HG03108 (cell line): ENCODE measurements at regions not wholly inside any gene's neighbourhood (a gene's known extent, or its start where the extent isn't known, plus 50 kb on each side); places are given as distances from the start of the nearest gene placed in this dataset.
"Not testable (repeated sequence)": the region's sequence is repeated elsewhere in the genome, so short reads cannot be mapped to it uniquely, and the experiment has no call there.

ENCODE experiments used
- ATAC-seq: cut with Tn5 transposase; IDR thresholded peaks from one replicate; pipeline ENCODE4 v1.9.1; 2021; ENCODE audit warnings: moderate library complexity; ENCODE audit not compliant: unreplicated experiment

DNA sequence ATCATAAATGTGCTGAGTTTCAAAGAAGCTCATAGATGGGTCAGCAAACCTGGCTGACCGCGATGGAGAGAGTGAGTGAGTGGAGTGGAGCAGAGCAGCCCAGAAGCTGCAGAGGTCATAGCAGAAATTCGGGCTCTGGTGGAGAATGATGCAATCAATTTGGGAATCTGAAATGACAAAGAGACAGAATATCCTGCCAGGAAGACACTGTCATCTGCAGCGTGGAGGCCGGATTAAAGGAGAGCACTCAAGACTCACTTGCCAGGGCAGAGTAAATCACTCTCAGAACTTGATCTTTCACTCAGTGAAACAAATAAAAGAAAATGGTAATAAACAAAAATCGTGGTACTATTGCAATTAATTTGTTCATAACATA is 109.6 kb upstream of the RREB1 start:
- ATAC-seq = no peak

DNA sequence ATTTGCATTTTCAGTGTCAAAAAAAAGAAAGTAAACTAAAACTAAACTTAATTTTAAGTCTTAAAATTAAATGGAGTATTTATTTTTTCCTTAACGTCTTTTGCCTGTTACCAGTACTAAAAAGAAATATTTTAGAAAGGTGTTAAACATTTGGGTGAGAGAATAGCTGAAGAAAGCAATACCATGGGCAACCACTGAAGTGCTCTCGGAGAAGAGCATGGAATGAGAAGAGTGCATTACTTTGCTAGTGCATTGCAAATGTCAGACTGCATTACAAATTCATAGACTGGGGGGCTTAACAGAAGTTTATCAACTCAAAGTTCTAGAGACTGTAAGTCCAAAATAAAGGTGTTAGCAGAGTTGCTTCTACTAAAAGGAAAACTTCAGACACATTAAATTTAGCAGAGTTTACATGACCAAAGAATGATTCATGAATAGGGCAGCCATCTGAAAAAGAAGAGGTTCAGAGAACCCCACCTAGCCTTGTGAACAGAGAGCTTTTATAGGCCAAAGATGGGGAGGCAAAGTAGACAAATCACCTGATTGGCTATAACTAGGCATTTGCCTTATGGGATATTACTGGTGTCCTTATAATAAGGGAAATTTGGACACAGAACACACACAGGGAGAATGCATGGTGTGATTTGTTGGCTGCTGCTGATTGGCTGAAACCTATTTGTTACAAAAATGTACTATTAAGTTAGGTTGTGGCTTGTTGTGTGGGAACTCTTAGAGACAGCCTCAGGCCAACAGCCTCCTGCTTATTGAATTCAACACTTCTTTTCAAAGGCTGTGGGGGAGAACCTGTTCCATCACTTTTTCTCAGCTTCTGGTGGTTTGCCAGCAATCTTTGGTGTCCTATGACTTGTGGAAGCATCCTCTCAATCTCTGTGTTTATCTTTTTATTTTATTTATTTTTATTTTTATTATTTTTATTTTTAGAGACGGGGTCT is 106.7 kb upstream of the RREB1 start:
- ATAC-seq = no peak

DNA sequence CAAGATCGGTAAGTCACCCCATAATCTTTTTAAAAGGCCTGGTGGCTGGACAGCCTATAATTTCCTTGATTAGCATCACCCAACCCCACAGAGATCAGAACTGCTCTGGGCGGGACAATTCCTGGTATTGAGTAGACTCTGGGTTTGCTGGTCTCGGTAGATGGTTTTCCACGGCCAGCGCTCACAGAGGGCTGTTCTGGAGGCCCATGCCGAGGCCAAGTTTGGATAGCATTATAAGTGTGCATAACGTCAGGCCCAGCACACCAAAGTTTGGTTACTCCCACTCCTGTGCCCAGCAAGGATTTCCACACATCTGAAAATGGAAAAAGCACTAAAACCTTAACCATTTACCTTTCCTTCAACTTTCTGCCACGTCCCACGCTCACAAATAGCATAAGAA is 104.7 kb upstream of the RREB1 start:
- no peak for ATAC-seq

DNA sequence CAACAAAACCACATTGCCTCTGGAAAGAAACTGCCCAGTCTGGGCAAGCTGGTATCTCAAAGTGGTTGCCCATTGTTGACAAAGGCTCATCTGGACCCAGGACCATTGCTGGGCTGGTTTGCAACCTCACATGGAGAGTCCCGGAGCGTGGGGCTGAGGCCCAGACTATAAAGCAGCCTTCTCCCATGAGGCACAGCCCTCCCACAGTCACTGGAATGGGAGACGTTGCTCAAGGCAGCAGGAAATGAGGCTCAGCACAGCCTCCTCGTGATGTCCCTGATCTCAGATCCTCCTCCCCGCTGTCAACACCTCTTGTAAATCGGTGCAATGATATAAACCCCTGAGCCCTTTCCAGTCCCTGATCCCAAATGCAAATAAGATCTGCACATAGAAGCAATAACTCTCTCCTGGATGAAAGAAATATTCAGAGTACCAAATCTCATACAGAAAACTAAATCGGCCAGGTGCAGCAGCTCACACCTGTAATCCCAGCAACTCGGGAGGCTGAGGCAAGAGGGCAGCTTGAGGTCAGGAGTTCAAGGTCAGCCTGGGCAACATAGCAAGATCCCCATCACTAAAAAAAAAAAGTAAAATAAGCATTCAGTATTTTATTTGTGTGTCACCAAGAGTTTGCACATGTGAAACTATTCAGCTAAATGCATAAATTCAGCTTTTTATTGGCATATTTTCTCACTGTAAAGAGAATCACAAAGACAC is 103.0 kb upstream of the RREB1 start:
- ATAC-seq = no peak

DNA sequence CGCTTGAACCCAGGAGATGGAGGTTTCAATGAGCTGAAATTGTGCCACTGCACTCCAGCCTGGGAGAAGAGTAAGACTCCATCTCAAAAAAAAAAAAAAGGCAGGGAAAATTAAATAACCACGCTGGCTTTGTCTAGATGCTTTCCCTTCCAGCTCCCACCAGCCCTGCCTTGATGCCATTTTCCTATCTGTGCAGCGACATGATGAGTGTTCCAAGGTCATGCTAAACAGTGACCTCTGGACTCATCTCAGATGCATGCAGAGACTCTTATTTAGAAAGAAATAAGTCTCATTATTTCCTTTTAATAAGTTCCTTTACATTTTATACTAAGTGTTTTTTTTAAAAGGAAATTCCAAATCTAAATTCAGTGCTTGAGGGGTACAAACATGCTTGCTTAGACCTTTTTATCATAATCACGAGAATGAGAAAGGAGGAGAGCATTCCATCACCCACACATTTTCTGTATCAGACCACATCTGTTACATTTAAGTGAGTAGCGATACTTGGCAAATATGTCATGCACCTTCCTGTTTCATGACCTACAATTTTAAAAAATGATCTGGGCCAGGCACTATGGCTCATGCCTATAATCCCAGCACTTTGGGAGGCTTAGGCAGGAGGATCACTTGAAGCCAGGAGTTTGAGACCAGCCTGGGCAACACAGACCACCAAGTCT is 101.1 kb upstream of the RREB1 start:
- ATAC-seq = no peak

DNA sequence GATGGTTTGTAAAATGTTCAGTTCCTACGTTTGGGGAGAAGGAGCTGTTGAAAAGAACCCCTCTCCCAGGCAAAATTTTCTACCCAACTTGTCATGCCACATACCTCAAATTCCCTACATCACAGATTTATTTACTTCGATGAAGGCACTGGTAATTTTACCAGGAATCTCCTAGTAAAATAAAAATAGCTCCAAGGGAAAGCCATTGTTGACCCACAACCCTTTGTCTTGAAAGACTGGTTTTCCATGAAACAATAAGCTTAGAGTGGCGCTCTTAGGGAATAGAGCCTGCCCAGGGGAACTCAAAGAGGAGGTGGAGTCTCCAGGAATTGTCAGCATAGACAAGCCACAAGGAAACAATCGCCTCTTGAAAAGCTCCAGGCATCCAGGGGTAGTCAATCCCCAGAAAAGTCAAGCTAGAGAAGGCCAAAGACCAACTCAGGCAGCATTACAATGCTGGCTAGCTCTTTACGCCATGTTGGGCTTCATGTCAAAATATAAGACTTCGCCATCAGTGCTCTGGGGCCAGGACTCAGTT is 99.2 kb upstream of the RREB1 start:
- ATAC-seq = no peak

DNA sequence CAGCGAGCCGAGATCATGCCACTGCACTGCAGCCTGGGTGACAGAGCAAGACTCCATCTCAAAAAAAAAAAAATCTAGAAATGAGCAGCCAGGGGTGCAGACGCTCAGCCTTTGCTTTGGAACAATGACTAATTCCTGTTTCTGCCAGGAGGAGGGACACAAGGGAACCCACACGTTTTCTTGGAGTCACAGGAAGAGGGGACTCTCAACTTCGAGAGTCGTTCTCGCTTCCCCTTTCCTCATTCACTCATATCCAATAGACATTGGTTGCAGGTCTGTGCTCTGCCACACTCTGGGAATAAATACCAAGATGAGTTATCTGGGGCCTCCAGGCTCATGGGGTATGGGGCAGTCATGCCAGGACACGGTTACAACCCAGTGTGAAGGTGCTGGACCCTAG is 91.5 kb upstream of the RREB1 start:
- no peak for ATAC-seq

DNA sequence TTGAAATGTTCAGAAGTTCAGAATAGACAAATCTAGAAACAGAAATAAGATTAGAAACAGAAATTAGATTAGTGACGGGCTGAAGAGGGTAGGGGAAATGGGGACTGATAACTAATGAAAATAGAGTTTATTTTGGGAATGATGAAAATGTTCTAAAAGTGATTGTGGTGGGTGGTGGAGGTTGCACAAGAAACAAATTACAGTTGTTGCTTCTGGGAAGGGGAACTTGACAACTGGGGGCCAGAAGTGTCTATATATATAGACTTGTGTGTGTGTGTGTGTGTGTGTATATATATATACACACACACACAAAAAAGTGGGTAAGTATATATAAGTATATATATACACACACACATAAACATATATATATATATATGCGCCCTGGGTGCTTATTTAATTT is 86.5 kb upstream of the RREB1 start:
- no peak for ATAC-seq

DNA sequence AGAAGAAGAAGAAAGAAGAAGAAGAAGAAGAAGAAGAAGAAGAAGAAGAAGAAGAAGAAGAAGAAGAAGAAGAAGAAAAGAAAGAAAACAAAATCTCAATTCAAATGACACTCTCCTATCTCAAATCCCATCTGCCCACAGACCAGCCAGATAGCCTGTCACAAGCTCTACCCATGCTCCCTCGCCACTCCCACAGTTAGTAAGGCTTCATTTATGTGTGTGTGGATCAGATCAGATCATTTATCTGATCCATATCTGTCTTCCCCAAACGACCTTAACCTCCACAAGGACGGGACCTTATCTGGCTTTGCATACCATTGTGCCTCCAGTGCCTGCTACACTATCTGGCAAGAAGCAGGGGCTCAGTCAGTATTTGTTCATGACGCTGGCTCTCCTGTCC is 81.9 kb upstream of the RREB1 start:
- no peak for ATAC-seq

DNA sequence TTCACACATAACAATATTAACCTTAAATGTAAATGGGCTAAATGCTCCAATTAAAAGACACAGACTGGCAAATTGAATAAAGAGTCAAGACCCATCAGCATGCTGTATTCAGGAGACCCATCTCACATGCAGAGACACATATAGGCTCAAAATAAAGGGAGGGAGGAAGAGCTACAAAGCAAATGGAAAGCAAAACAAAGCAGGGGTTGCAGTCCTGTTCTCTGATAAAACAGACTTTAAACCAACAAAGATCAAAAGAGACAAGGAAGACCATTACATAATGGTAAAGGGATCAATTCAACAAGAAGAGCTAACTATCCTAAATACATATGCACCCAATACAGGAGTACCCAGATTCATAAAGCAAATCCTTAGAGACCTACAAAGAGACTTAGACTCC is 78.8 kb upstream of the RREB1 start:
- ATAC-seq = not testable (repeated sequence)

DNA sequence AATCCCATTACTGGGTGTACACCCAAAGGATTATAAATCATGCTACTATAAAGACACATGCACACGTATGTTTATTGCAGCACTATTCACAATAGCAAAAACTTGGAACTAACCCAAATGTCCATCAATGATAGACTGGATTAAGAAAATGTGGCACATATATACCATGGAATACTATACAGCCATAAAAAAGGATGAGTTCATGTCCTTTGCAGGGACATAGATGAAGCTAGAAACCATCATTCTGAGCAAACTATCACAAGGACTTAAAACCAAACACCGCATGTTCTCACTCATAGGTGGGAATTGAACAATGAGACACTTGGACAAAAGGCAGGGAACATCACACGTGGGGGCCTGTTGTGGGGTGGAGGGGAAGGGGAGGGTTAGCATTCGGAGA is 76.8 kb upstream of the RREB1 start:
- ATAC-seq = not testable (repeated sequence)

DNA sequence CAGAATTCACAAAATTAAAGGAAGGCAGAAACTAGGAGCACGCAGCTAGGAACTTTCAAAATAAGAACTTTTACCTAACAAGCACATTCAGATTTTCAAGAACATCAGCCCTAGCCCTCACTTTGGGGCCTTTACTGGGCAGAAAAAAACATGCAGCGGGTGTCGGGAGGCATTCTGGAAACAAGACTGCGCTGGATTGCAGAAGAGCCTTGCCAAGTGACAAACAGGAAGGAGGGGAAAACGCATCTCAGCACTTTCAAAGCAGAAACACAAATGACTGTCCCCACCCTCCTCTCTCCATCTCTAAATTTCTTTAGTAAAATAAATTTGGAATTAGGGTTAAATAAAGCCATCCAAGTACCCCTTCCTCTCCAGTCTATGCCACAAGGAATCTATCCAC is 74.6 kb upstream of the RREB1 start:
- ATAC-seq = no peak

DNA sequence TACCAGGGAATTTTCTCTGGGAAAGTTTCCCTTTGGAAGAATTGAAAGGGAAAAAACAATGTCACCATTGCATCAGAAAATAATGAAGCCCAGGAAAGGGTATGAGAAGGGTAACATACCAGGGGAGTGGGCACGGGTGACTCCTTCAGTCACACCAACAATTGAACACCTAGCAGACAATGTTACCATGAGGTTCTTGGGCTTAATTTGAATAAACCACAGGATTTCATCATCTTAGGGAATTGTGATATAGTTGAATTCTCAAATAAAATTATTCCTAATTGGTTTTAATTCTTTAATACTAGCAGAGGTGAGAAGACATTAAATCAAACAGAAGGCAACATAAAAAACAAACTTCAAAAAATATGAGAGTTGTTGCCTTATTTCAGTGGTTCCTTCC is 73.7 kb upstream of the RREB1 start:
- ATAC-seq = no peak

DNA sequence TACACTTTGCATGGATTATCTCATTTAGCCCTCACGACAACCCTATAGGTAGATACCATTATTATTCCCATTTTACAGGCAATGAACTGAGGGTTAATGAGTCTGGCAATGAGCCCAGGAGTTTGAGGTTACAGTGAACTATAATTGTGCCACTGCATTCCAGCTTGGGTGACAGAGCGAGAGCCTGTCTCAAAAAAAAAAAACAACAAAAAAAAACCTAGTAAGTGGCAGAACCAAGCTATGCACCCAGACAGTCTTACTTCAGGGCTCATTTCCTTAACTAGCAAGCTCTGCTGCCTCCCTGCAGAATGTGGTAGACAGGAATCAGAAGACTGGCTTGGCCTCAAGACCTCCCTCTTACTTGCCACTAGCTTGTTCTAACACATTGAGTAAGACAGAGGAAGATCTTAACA is 71.9 kb upstream of the RREB1 start:
- ATAC-seq = no peak

DNA sequence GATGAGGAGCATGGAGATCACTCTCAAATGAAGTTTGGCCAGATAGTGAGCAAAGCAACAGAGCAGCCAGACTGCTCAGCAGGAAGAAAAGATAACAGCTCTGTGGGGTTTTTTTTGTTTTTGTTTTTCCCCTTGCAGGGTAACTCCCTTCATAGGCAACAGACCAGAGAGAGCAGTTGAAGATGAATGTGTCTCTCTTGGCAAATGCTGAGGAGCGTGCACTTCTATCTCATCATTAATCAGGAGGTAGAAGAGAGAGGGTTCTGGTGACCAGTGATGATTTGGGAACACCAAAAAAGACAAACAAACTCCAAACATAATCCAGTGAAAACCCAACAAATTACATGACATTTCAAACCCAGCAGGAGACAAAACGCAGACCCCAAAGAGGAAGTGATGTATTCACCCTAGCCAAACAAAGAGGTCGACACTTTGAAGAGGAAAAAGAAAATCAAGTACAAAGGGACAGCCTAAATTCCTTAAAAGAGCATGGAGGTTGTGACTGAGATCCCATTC is 66.2 kb upstream of the RREB1 start:
- no peak for ATAC-seq

DNA sequence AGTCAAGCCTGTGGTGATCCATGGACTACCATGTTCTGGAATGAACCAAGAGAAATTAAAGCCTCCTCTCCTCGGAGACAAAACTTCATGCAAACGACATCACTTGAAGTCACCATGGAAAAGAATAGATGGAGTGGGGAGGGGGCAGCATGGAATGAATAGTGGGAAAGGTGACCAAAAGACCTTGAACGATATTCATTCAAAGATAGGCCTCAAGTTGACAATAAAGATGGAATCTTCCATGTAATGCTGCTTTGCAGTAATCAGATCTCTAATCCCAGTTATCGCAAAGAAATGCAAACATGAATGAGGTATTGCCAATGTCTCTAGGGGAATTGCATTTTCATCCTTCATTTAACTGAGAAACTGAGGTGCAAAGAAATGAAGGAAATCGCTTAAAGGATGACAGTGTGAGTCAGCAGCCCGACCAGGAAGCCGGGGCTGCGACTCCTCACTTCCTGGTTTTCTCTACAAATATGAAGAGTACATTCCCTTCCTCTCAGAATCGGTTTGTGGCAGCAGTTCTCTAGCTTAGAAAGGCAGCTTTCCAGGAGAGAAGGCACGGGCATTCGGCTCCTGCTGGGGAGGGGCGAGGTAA is 65.6 kb upstream of the RREB1 start:
- ATAC-seq = no peak

DNA sequence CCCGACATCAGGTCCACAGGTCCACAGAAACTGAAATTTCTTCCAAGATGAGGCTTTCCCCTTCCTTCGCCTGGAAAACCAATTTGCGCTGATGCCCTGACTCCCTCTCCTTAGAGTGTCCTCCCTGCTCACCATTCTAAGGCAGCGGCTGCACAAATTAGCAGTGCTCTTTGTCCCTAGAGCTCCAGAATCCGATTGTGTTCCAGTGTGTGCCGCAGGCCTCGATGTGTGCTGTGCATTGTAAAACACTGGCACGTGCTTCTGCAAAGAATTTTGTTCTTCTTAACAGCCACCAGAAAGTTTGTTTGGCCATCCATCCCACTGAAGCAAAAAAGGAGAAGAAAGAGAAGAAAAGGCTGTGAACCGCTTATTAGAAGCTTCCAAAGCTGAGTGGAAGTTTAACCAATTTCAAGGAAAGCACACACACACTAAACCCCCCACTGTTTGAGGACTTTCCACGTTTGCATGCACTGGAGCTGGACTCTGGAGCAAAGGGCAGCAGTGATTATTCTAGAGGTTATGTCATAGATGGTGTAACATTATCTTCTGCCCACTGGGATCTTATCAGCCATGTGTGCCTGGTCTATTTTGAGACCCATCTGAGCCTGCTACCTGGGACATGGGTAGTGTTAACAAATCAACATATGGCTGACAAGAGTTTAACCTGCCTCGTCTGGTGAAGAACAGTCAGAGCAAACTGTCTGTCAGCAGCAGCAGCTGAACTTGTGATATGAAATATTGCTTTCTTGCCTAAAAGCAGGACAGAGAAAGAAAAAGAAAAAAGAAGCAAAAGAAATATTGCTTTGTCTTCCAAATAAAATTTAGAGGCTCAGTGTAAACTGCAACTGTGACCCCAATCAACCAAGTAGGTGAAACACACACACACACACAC is 64.9 kb upstream of the RREB1 start:
- ATAC-seq = no peak

DNA sequence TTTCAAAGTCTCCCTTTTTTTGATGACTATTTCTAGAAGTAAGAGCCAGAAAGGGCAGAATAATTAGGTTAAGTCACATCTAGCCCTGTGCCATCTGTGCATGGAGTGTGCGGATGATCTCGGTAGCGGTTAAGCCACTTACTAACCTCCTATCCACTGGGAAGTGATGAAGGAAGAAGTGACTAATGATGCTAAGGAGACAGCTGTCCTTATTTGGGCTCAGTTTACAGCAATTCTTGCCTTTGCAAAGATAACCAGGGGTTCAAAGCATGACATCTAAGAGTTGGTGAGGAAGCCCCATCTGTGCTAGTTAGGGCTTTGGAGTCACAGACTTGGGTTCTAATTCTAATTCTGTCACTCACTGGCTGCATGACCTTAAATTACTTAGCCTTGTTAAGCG is 62.4 kb upstream of the RREB1 start:
- ATAC-seq = no peak

DNA sequence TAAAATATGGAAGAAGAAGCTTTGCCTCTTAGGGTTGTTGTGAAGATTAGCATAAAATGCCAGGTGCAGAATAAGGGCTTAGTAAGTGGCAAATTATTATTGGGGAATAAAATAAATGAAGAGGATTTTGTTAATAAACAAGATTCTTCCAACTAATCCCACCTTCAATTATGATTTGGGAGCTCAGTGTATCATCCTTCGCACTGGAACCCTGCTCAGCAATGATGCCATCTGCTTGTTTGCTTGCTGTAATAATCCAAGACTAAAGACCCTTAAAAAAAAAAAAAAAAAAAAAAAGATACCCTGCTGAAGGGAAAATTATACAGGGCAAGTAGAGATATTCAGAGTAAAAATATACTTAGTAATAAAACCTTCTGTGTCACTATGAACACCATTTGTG is 62.0 kb upstream of the RREB1 start:
- no peak for ATAC-seq

DNA sequence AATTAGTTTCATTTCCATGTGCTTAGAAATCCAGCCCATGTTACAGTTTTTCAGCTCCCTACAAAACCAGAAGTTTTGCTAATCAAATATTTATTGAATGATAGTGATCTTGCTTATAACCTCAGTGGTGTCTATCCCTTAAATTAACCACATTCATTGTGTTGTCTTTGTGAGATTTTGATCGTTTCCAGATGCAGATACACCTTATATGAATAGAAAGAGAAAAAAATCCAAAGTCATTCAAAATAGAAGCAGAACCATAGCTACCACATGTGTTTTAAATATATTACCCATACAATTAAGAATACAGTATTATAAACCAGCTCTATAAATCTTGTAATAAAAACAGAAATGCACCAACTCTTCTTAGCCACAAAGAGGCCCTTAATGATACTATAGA is 60.6 kb upstream of the RREB1 start:
- ATAC-seq = no peak
